22Rv1 (cell line): ENCODE measurements at regions not wholly inside any gene's neighbourhood (a gene's known extent, or its start where the extent isn't known, plus 50 kb on each side); places are given as distances from the start of the nearest gene placed in this dataset.

Experiments used
- H3K27ac ChIP-seq: fragments of 450-650 bp; 2 replicates; pipeline ENCODE4 v1.5.1; 2017
- ZFX ChIP-seq: fragments of 450-650 bp; IDR thresholded peaks from 2 replicates; pipeline ENCODE4 v1.6.1; 2017; ENCODE audit warnings: antibody characterized with exemption, borderline replicate concordance
- TF ChIP-seq, protein P1 (sequence below): fragments of 450-650 bp; IDR thresholded peaks from 2 replicates; pipeline ENCODE4 v1.5.1; 2017; ENCODE audit warnings: mild to moderate bottlenecking

DNA sequence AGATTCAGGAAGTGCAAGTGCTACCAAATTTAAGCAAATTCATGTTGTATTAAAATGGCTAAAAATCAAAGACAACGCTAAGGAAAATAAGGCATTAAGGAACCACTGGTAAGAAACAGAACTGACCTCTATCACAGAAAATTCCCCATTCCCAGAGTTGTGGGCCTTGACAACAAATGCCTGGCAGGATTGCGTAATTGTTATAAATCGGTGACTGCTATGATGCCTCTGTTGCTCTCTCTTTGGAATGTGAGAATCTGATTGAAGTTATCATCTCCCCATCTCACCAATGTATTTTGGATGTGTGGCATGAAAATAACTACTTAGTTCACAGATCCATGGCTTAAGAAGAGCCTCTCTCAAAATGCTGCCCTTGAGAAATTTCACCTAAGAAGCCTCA, 257.3 kb downstream of the OGFRL1 start:
- no peak overlapping the region for H3K27ac ChIP-seq
- TF ChIP-seq, protein P1, sequence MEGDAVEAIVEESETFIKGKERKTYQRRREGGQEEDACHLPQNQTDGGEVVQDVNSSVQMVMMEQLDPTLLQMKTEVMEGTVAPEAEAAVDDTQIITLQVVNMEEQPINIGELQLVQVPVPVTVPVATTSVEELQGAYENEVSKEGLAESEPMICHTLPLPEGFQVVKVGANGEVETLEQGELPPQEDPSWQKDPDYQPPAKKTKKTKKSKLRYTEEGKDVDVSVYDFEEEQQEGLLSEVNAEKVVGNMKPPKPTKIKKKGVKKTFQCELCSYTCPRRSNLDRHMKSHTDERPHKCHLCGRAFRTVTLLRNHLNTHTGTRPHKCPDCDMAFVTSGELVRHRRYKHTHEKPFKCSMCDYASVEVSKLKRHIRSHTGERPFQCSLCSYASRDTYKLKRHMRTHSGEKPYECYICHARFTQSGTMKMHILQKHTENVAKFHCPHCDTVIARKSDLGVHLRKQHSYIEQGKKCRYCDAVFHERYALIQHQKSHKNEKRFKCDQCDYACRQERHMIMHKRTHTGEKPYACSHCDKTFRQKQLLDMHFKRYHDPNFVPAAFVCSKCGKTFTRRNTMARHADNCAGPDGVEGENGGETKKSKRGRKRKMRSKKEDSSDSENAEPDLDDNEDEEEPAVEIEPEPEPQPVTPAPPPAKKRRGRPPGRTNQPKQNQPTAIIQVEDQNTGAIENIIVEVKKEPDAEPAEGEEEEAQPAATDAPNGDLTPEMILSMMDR: no peak
- no peak for TF ChIP-seq ZFX

DNA sequence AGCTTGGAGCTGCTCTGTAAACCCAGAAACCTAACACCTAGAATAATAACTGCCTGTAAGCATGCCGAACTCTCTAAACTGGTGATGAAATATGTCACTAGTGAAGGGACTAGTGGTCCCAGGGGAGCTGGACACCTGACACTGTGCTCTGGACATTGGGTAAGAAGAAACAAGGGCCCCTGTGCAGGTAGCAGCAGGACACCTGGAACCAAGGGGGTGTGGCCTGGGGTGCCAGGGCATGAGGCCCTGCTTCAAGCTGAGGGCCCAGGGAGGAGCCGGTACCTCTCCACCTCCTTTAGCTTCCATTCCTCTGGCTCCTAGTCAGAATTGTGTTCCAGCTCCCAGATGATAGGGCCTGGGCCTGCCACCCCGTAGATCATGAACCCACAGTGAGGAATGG, 263.2 kb downstream of the OGFRL1 start:
- H3K27ac ChIP-seq: no peak overlapping the region
- TF ChIP-seq ZFX: no peak
- TF ChIP-seq, protein P1: no peak

DNA sequence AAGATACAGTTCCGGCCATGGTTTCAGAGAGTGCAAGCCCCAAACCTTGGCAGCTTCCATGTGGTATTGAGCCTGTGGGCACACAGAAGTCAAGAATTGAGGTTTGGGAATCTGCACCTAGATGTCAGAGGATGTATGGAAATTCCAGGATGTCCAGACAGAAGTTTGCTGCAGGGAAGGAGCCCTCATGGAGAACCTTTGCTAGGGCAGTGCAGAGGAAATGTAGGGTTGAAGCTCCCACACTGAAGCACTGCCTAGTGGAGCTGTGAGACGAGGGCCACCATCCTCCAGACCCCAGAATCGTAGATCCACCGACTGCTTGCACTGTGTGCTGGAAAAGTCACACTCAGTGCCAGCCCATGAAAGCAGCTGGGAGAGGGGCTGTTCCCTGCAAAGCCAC, 267.5 kb downstream of the OGFRL1 start:
- no peak for TF ChIP-seq ZFX
- TF ChIP-seq, protein P1: no peak

DNA sequence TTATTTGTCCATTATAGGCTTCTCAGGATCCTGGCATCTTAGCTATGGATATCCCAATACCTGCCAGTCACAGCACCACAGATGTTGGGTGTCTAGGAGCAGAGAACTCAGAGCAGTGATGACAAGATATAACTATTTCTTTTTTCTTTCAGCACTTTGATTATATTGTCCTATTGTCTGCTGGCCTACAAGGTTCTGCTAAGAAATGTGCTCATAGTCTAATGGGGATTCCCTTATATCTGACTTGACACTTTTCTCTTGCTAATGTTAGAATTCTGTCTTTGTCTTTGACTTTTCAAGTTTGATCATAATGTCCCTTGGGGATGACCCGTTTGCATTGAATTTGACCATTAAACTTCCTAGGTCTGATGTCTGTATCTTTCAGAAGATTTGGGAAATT, 270.4 kb downstream of the OGFRL1 start:
- TF ChIP-seq, protein P1: no peak
- TF ChIP-seq ZFX: no peak
- no peak overlapping the region for H3K27ac ChIP-seq

More for the DNA sequence above, 267.5 kb downstream of the OGFRL1 start:
- H3K27ac ChIP-seq: no peak overlapping the region

DNA sequence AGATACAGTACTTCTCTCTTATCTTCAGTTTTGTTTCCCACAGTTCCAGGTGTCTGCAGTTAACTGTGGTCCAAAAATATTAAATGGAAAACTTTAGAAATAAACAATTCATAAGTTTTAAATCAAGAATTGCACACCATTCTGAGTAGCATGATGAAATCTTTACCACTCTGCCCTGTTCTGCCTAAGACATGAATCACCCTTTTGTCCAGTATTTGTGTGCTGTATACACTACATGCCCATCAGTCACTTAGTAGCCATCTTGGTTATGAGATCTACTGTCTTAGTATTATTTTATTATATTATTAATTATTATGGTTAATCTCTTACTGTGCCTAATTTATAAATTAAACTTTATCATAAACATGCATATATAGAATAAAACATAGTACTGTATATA, 279.0 kb downstream of the OGFRL1 start:
- no peak overlapping the region for H3K27ac ChIP-seq
- TF ChIP-seq ZFX: no peak
- TF ChIP-seq, protein P1: no peak

DNA sequence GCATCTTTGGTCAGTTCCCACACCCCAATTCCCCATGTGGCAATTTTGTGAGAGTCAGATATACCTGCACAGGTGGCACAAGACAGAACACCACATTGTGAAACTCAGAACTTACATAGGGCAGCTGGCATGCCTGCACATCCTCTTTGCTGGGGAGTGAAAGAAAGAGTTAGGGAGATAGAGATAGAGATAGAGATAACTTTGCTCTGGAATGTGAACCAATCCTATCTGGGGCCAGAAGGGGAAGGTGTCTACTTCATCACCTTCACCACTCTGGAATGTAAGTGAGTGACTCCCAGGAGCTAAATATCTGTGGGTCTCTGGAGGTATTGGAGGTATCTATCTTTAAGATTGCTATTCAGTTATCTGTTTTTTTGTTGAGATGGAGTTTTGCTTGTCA, 289.2 kb downstream of the OGFRL1 start:
- TF ChIP-seq ZFX: no peak
- TF ChIP-seq, protein P1: no peak
- no peak overlapping the region for H3K27ac ChIP-seq

DNA sequence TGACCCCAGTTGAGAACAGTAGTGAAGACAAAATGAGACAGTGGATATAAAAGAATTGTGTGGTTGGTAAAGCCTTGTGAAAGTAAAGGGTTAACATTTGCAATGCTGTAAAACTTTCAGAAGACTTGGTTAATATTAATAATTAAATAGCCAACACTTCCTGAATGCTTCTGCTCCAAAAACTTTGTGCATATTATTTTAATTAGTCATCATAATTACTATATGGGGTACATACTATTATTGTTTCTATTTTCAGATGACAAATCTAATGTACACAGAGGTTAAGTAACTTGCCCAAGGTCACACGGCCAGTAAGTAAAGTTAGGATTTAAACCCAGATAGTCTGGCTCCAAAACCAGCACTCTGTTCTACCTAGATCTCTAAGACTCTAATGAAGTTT, 291.3 kb downstream of the OGFRL1 start:
- no peak overlapping the region for H3K27ac ChIP-seq
- TF ChIP-seq, protein P1: no peak
- no peak for TF ChIP-seq ZFX
